Spinal cord (tissue), 9 donors: ENCODE measurements at regions not wholly inside any gene's neighbourhood (a gene's known extent, or its start where the extent isn't known, plus 50 kb on each side); places are given as distances from the start of the nearest gene placed in this dataset.

ENCODE experiments used
- DNase-seq, 6 donors: peaks; one replicate each; pipeline versions ENCODE4 v3.0.0 to v3.0.0-alpha.2; 2013 to 2015; ENCODE audit warnings: low spot score in 6 of 6, low read depth in 4 of 6
- H3K27ac ChIP-seq: one replicate; pipeline ENCODE4 v1.5.1; 2013; ENCODE audit warnings: low read depth, low read length, control low read depth
- H3K27me3 ChIP-seq: one replicate; pipeline ENCODE4 v1.6.1; 2013; ENCODE audit warnings: low read length; ENCODE audit not compliant: control insufficient read depth, insufficient read depth
- H3K36me3 ChIP-seq: one replicate; pipeline ENCODE4 v1.6.1; 2013; ENCODE audit warnings: low read length; ENCODE audit not compliant: control insufficient read depth, insufficient read depth
- H3K4me1 ChIP-seq: one replicate; pipeline ENCODE4 v1.6.1; 2013; ENCODE audit warnings: low read length; ENCODE audit not compliant: control insufficient read depth, insufficient read depth
- H3K4me3 ChIP-seq: one replicate; pipeline ENCODE4 v1.5.1; 2013; ENCODE audit warnings: low read depth, low read length, control low read depth
- H3K9me3 ChIP-seq: one replicate; pipeline ENCODE4 v1.6.1; 2013; ENCODE audit warnings: low read length; ENCODE audit not compliant: control insufficient read depth, insufficient read depth
- WGBS: methylation state at CpG from one replicate; pipeline ENCODE4 v1.1.5; 2013; ENCODE audit warnings: missing lambda C conversion rate; ENCODE audit not compliant: insufficient coverage; 5-methylcytosine and 5-hydroxymethylcytosine counted together
- donor health status: healthy.

DNA sequence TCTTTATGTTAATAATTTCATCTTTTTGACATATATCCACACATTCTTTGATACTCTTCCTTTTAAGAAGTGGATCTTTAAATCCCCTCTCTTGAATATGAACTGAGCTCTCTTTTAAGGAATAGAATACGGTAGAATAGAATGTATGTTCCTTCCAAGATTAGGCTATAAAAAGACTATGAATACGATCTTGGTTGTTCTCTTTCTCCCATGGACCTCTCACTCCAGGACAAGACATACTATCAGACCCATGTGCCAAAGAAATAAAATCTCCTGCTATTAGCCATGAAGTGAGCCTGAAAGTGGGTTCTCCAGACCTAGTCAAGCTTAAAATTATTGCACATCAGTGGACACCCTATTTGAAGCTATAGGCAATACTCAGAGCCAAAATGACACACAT lies 392.2 kb upstream of the ANO3 start:
- WGBS, result no CpG with 5 or more reads among the region's 2 CpGs
- peaks cover 2% of the 10 kb centered on the region for H3K4me1 ChIP-seq
- H3K4me3 ChIP-seq, result no peak overlapping the region
- H3K27me3 ChIP-seq, result no peaks in the 10 kb centered on the region
- H3K27ac ChIP-seq, result no peak overlapping the region
- no peaks in the 10 kb centered on the region for H3K9me3 ChIP-seq
- H3K36me3 ChIP-seq, result no peaks in the 10 kb centered on the region
- no peak for DNase-seq

DNA sequence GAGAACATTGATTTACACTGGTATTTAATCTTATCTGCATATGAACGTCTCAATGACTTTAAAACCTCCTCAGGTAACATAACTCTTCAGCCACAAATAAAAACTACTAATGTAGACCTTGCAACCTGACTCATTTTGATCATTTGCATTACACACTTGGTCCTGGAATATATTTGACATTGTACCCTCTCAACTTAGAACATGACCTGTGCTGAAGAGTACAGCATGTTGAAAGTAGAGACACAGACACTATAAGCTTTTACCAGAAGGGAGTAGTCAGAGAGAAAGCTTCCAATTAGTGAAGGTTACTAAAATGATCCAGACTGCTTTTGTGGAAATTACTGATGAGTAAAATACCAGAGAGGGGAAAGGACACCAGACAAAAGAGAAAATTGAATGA lies 390.6 kb upstream of the ANO3 start:
- peaks cover 2% of the 10 kb centered on the region for H3K4me1 ChIP-seq
- DNase-seq, result no peak
- 71% methylated on average over 1 of the region's 1 CpG for WGBS
- no peaks in the 10 kb centered on the region for H3K27me3 ChIP-seq
- no peak overlapping the region for H3K27ac ChIP-seq
- H3K4me3 ChIP-seq, result no peak overlapping the region
- no peaks in the 10 kb centered on the region for H3K9me3 ChIP-seq
- no peaks in the 10 kb centered on the region for H3K36me3 ChIP-seq

DNA sequence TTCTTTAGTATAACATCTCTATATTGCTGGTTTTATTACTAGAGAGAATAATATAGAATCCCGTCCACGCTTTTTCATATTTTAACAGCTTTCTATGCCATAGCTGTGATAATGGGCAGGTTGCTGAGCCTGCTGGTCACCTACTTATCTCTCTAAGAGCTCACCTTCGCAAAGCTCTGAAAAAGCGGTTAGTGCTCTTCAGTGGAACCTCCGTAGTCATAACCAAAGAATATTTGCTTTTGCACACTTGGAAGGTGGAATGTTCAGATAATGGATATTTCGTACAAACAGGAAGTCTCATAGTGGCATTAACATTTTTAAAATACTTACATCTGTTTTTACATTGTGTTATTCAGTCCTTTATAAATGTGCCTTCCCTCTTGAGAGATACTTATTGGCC lies 388.9 kb upstream of the ANO3 start:
- WGBS, result no CpG with 5 or more reads among the region's 6 CpGs
- Histone ChIP-seq H3K36me3 (no peaks in the 10 kb centered on the region), H3K4me1 (peaks cover 2% of the 10 kb centered on the region), H3K9me3 (no peaks in the 10 kb centered on the region), H3K27me3 (no peaks in the 10 kb centered on the region), H3K4me3 (no peak overlapping the region), H3K27ac (no peak overlapping the region)
- no peak for DNase-seq

DNA sequence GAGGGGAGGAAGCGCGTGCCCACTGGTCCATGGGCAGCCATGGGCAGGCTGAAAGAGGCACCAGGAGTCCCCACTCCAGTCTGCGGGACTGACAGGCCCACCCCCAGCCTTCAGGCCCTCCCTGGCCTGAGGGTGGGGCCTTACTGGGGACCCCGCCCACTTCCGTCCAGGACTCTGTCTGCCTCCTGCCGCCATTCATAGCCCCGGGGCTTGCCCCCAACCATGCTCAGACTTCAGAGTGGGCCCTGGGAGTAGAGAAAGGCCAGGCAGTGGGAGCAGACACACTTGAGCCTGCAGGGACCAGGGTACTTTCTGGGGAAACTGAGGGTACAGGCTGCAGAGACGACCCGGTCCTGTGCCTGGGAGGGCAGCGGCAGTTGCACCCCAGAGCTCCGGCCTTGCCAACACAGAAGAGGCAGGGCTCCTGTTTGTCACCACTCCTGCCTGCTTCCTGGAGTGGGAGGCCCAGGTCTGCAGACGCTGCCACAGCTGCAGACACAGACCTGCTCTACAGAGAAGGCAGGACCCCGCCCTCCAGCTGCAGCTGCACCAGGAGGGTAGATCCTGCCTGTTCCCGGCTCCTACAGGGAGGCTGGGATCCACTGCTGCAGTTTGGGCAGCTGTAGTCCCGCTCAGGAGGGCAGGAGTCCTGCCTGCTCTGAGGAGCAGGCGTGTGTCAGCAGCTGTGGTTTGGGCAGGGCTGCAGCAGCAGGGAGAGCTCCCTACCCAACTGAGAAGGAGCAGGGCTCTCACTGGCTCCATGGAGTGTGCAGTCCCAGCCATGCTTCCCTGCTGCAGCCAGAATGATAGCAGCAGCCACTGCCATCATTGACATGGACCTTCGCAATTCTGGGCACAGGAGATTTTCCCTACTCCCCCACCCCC lies 387.9 kb upstream of the ANO3 start:
- H3K9me3 ChIP-seq, result no peaks in the 10 kb centered on the region
- 91% methylated on average over 16 of the region's 17 CpGs for WGBS
- DNase-seq, result no peak
- no peak overlapping the region for H3K4me3 ChIP-seq
- no peak overlapping the region for H3K27ac ChIP-seq
- H3K27me3 ChIP-seq, result no peaks in the 10 kb centered on the region
- no peaks in the 10 kb centered on the region for H3K36me3 ChIP-seq
- H3K4me1 ChIP-seq, result peaks cover 2% of the 10 kb centered on the region

DNA sequence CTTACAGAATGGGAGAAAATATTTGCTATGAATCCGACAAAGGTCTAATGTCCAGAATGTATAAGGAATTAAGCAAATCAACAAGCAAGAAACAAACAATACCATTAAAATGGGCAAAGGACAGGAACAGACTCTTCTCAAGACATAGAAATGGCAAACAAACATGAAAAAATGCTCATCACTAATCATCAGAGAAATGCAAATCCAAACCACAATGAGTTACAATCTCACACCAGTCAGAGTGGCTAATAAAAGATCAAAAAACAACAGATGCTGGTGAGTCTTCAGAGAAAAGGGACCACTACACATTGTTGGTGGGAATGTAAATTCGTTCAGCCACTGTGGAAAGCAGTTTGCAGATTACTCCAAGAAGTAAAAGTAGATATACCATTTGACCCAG lies 382.0 kb upstream of the ANO3 start:
- Histone ChIP-seq H3K4me3 (no peak overlapping the region), H3K36me3 (no peaks in the 10 kb centered on the region), H3K4me1 (no peaks in the 10 kb centered on the region), H3K27me3 (no peaks in the 10 kb centered on the region), H3K27ac (no peak overlapping the region), H3K9me3 (no peaks in the 10 kb centered on the region)
- WGBS, result no CpG with 5 or more reads among the region's 2 CpGs
- no peak for DNase-seq

DNA sequence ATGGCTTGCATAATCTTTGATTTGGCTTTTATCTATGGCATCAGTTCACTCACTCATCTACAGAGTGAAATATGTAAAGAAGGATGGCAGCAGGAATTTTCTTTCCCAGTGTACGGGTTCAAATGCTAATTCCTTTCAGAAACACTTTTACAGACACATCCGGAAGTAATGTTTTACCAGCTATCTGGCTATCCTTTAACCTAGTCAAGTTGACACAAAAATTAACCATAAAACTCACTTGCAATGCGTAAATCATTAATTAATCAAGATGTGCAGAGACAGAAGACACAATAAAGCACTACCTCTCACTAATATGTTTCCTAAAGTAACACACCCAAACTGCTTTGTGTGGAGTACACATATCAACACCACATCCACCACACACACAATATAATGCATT lies 378.9 kb upstream of the ANO3 start:
- no peak overlapping the region for H3K27ac ChIP-seq
- no peaks in the 10 kb centered on the region for H3K27me3 ChIP-seq
- H3K9me3 ChIP-seq, result no peaks in the 10 kb centered on the region
- H3K36me3 ChIP-seq, result no peaks in the 10 kb centered on the region
- no peaks in the 10 kb centered on the region for H3K4me1 ChIP-seq
- DNase-seq, result no peak
- H3K4me3 ChIP-seq, result no peak overlapping the region
- WGBS, result 96% methylated on average over 2 of the region's 3 CpGs

DNA sequence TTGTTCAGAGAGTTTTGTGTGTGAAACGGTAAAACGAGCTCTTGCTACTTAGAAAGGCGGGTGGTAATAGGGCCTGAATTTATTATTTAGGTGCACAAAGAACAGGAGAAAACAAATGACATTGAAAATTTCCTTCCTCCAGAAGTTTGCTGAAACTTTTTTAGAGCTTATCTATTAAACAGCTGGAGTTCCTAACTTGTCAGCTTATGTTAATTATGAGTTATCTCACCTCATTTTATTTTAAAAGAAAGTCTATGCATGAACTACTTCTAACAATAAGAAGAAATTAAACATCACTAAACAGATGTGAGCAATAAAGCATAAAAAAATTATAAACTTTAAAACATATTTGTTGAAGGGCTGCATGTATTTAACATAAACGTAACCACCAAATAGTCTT lies 373.9 kb upstream of the ANO3 start:
- no peaks in the 10 kb centered on the region for H3K4me1 ChIP-seq
- no peaks in the 10 kb centered on the region for H3K36me3 ChIP-seq
- no peak overlapping the region for H3K27ac ChIP-seq
- WGBS, result no CpG with 5 or more reads among the region's 4 CpGs
- no peak overlapping the region for H3K4me3 ChIP-seq
- no peak for DNase-seq
- H3K27me3 ChIP-seq, result no peaks in the 10 kb centered on the region
- H3K9me3 ChIP-seq, result no peaks in the 10 kb centered on the region

DNA sequence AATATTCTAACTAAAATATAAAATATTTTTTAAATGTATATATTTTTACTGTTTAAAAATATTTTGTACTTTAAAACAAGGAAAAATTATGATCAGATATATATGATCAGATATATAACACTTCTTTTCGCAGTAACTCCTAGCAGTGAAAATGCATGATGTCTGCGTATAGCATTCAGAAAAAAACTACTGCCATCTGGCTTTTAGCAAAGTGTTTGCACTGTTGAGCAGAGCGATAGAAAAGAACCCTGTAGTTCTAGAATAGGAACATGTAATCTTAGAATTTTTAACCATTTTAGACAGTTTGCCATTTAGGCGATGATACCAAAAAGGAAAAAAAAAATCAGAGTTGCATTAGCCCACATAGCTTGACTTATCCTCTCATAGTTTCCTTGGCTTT lies 370.4 kb upstream of the ANO3 start:
- peak in 2 of 6 donors; percentile 73 to 82 for DNase-seq
- WGBS, result no CpG with 5 or more reads among the region's 4 CpGs
- H3K27me3 ChIP-seq, result no peaks in the 10 kb centered on the region
- H3K4me1 ChIP-seq, result no peaks in the 10 kb centered on the region
- H3K4me3 ChIP-seq, result no peak overlapping the region
- H3K27ac ChIP-seq, result no peak overlapping the region
- no peaks in the 10 kb centered on the region for H3K36me3 ChIP-seq
- H3K9me3 ChIP-seq, result no peaks in the 10 kb centered on the region

DNA sequence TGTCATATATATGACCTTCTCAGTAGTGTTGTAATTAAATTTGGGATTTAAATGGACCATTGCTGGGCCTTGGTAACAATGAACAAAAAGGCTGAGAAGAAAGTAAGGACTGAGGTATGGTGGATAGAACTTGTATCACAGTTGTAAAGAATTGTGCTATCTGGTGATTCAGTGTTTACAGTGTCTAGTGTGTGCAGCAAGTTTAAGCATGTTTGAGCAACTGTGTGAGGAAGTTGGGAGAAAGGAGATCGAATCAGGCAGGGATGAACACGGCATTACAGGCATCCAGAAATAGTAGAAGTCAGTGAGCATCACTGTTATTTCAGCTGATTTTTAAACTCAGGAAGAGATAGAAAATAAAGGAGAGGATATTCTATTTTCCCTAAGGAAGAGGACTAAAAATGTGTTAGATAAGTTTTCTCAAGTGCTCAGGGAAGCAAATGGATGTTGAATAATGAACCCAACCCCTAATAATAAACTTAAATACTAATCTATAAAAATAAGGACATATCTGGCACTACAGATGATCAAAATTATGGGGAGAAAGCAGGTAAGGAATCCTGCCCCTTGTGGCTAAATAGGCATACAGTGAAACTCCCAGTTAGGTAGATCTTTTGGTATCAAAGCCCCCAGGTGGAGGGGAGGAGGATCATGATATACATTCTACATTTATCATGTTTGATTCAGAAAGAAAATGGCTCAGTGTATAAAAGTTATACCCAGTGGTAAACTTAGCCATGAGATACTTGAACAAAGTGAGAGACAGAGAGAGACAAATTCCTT lies 361.0 kb upstream of the ANO3 start:
- H3K9me3 ChIP-seq, result no peaks in the 10 kb centered on the region
- H3K27ac ChIP-seq, result no peak overlapping the region
- DNase-seq, result no peak
- H3K4me3 ChIP-seq, result no peak overlapping the region
- WGBS, result 93% methylated on average over 2 of the region's 2 CpGs
- no peaks in the 10 kb centered on the region for H3K27me3 ChIP-seq
- no peaks in the 10 kb centered on the region for H3K36me3 ChIP-seq
- no peaks in the 10 kb centered on the region for H3K4me1 ChIP-seq

DNA sequence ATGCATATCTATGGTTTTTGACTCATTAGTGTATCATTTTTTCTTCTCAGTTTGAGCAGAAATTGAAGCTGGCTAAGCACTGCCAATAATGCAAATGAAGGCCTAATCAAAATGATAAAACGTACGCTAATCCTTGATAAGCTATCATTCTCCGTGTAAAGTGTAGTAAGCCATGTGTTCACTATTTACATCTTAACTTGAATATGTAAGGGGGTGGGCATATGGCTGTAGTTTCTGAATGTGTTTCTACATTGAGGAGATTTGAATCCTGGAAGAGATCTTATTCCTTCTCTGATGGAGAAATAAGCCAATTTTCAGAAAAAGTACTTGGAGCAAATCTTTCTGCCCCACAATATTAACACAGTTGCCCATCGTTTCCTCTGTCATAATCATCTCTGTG lies 351.8 kb upstream of the ANO3 start:
- no peaks in the 10 kb centered on the region for H3K4me1 ChIP-seq
- DNase-seq, result peak in 2 of 6 donors; percentile 20 to 81
- no peaks in the 10 kb centered on the region for H3K36me3 ChIP-seq
- H3K27ac ChIP-seq, result no peak overlapping the region
- H3K4me3 ChIP-seq, result no peak overlapping the region
- H3K9me3 ChIP-seq, result no peaks in the 10 kb centered on the region
- no CpG with 5 or more reads among the region's 4 CpGs for WGBS
- no peaks in the 10 kb centered on the region for H3K27me3 ChIP-seq
